ENCODE measurements at regions not wholly inside any gene's neighbourhood (a gene's known extent, or its start where the extent isn't known, plus 50 kb on each side); places are given as distances from the start of the nearest gene placed in this dataset.

DNA sequence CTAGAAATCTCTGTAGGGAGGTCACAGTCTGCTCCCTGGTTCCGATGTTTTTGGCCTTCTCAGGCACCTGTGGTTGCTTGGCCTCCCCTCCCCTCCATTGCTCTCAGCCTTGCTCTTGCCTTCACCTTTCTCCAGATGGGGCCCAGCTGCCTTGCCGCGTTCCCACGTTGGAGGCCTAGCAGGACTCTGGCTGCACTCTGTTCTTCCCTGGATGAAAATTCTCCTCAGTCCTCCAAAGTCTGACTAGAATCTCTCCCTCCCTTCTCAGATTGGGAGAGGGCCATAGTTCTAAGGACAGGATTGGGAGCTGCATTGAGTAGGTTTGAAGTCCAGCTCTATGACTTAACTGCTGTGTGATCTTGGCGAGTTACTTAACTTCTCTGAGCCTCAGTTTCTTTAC is 213.7 kb upstream of the HABP2 start:
- TF ChIP-seq, protein P1, sequence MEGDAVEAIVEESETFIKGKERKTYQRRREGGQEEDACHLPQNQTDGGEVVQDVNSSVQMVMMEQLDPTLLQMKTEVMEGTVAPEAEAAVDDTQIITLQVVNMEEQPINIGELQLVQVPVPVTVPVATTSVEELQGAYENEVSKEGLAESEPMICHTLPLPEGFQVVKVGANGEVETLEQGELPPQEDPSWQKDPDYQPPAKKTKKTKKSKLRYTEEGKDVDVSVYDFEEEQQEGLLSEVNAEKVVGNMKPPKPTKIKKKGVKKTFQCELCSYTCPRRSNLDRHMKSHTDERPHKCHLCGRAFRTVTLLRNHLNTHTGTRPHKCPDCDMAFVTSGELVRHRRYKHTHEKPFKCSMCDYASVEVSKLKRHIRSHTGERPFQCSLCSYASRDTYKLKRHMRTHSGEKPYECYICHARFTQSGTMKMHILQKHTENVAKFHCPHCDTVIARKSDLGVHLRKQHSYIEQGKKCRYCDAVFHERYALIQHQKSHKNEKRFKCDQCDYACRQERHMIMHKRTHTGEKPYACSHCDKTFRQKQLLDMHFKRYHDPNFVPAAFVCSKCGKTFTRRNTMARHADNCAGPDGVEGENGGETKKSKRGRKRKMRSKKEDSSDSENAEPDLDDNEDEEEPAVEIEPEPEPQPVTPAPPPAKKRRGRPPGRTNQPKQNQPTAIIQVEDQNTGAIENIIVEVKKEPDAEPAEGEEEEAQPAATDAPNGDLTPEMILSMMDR (IDR thresholded peaks at IDR 0.05), result no peak
- no peak for TF ChIP-seq POLR2A (IDR thresholded peaks at IDR 0.05)
